ENCODE measurements at regions not wholly inside any gene's neighbourhood (a gene's known extent, or its start where the extent isn't known, plus 50 kb on each side); places are given as distances from the start of the nearest gene placed in this dataset.

GRCh38 chr18:43952398-43952797 lies 675.1 kb upstream of the SYT4 start:
- H3K4me1 ChIP-seq (ENCODE audit: control insufficient read depth in 1 of 2, insufficient read depth in 2 of 2, low read length in 2 of 2) = no peaks in the 10 kb centered on the region
- intact Hi-C loops (cut with micrococcal nuclease) = no loop called here
- H3K27me3 ChIP-seq (ENCODE audit: insufficient read depth, low read length) = no peaks in the 10 kb centered on the region
- no peak overlapping the region for H3K9ac ChIP-seq (ENCODE audit: low read length)
- ChIA-PET RAD21 (ENCODE audit: low non-redundant PET in 1 of 2, low total read pairs in 2 of 2, uncharacterized antibody in 2 of 2, unreplicated experiment in 2 of 2) (no interaction called here), POLR2A (no interaction called here), CTCF (no interaction called here)
- H4K20me1 ChIP-seq (ENCODE audit: insufficient read depth) = no peaks in the 10 kb centered on the region
- peaks cover 9 to 21% of the 10 kb centered on the region in 2 experiments; a peak in 2 of 4 replicates for H3K9me3 ChIP-seq (ENCODE audit: control insufficient read depth in 1 of 2, insufficient read depth in 1 of 2, low read depth in 1 of 2, low read length in 2 of 2)
- no peak for TF ChIP-seq ZBTB33 (IDR thresholded peaks at IDR 0.05; ENCODE audit: extremely low read depth, insufficient replicate concordance, low read length)
- TF ChIP-seq SP1 (IDR thresholded peaks at IDR 0.05; ENCODE audit: low read depth) = no peak
- no peak for TF ChIP-seq JUND (IDR thresholded peaks at IDR 0.05)
- TF ChIP-seq MAX (IDR thresholded peaks at IDR 0.05) = no peak
- no peak for TF ChIP-seq ATF3 (IDR thresholded peaks at IDR 0.05)
- no peak for TF ChIP-seq EGR1 (IDR thresholded peaks at IDR 0.05; ENCODE audit: low read depth)
- no peak for TF ChIP-seq EZH2 (IDR thresholded peaks at IDR 0.05)
- no peak for TF ChIP-seq FOSL1 (IDR thresholded peaks at IDR 0.05; ENCODE audit: low read depth)
- no peak for TF ChIP-seq EZH2phosphoT487 (IDR thresholded peaks at IDR 0.05; ENCODE audit: borderline replicate concordance)
- TF ChIP-seq ZFX (IDR thresholded peaks at IDR 0.05) = no peak
- no peak for TF ChIP-seq ZNF274 (IDR thresholded peaks at IDR 0.05; ENCODE audit: low read depth, low read length)
- TF ChIP-seq CBX3 (IDR thresholded peaks at IDR 0.05; ENCODE audit: low read depth) = no peak
- no peak for TF ChIP-seq RAD21 (IDR thresholded peaks at IDR 0.05; ENCODE audit: low read depth)
- no peak for TF ChIP-seq ELF1 (IDR thresholded peaks at IDR 0.05; ENCODE audit: borderline replicate concordance, low read depth)
- no peak for TF ChIP-seq SRF (IDR thresholded peaks at IDR 0.05; ENCODE audit: low read depth)
- TF ChIP-seq CEBPB (IDR thresholded peaks at IDR 0.05; ENCODE audit: low read depth) = no peak
- no peak for TF ChIP-seq CTCF (IDR thresholded peaks at IDR 0.05 in 2 of 3, conservative IDR thresholded peaks at IDR 0.05 in 1 of 3; ENCODE audit: borderline replicate concordance in 1 of 3, insufficient read depth in 1 of 3, low read depth in 2 of 3, low read length in 2 of 3)
- no peak overlapping the region for H3K27ac ChIP-seq (ENCODE audit: low read depth, low read length)
- DNase-seq (ENCODE audit: low read depth, low spot score) = no peak
- no peaks in the 10 kb centered on the region for H3K36me3 ChIP-seq (ENCODE audit: control insufficient read depth in 1 of 2, insufficient read depth in 2 of 2, low read length in 2 of 2)
- H3K4me3 ChIP-seq (replicated peaks in 1 of 2; ENCODE audit: low read depth in 1 of 2, low read length in 2 of 2) = no peak overlapping the region
- no TSS peak for BruUV-seq (replicated peaks)
- ATAC-seq = no peak
- H2AFZ ChIP-seq (ENCODE audit: low read depth, low read length, poor library complexity, severe bottlenecking) = no peak overlapping the region
- no peaks in the 10 kb centered on the region for H3K9me2 ChIP-seq (ENCODE audit: insufficient read depth)
- no peaks in the 10 kb centered on the region for H3K79me2 ChIP-seq (ENCODE audit: insufficient read depth, low read length)
- H3K4me2 ChIP-seq (ENCODE audit: low read length) = no peak overlapping the region

Data from HCT116 (cell line).